Thoracic aorta (tissue), 2 donors: ENCODE measurements at regions not wholly inside any gene's neighbourhood (a gene's known extent, or its start where the extent isn't known, plus 50 kb on each side); places are given as distances from the start of the nearest gene placed in this dataset.
A peak's percentile ranks its signal among the peaks of the same experiment; 100 is the strongest.

Experiments used
- ATAC-seq: fragments of 150-250 bp; one replicate; pipeline ENCODE4 v1.8.0; 2017; ENCODE audit warnings: low read depth; ENCODE audit not compliant: insufficient number of reproducible peaks, low FRiP score
- DNase-seq: peaks from one replicate; pipeline ENCODE4 v3.0.0-alpha.2; 2020; ENCODE audit warnings: low spot score
- H3K27ac ChIP-seq, 2 donors: fragments of 200-600 bp; sonication (generic); 1 replicate in 1 of 2; 2 replicates in 1 of 2; pipeline ENCODE4 v1.5.1; 2016; ENCODE audit warnings: mild to moderate bottlenecking in 2 of 2, moderate library complexity in 2 of 2
- H3K27me3 ChIP-seq: fragments of 200-600 bp; sonication (generic); replicated peaks from 2 replicates; pipeline ENCODE4 v1.6.0; 2016; ENCODE audit warnings: mild to moderate bottlenecking; ENCODE audit not compliant: insufficient read depth
- H3K36me3 ChIP-seq: fragments of 200-600 bp; sonication (generic); one replicate; pipeline ENCODE4 v1.5.1; 2016
- H3K4me1 ChIP-seq, 2 donors: fragments of 200-600 bp; sonication (generic); 1 replicate in 1 of 2; 2 replicates in 1 of 2; pipeline versions ENCODE4 v1.5.1 to v1.6.0; 2016; ENCODE audit warnings: low read depth in 2 of 2, mild to moderate bottlenecking in 1 of 2; ENCODE audit not compliant: control insufficient read depth in 1 of 2
- H3K4me3 ChIP-seq: fragments of 200-600 bp; sonication (generic); 2 replicates; pipeline ENCODE4 v1.5.1; 2016; ENCODE audit warnings: mild to moderate bottlenecking
- H3K9me3 ChIP-seq: fragments of 200-600 bp; sonication (generic); 2 replicates; pipeline ENCODE4 v1.5.1; 2016
- CTCF ChIP-seq: fragments of 200-600 bp; sonication (generic); IDR thresholded peaks from one replicate; pipeline ENCODE4 v1.5.1; 2019; ENCODE audit warnings: antibody characterized with exemption

- no peak for ATAC-seq
- no peak for DNase-seq
- Histone ChIP-seq H3K4me1 (peaks cover 6 to 32% of the 10 kb centered on the region in 2 donors), H3K27me3 (no peaks in the 10 kb centered on the region), H3K36me3 (no peaks in the 10 kb centered on the region), H3K9me3 (no peaks in the 10 kb centered on the region), H3K27ac (peak overlapping the region; percentile 71 to 78), H3K4me3 (no peak overlapping the region)
- TF ChIP-seq CTCF = no peak
These were observed 930.7 kb downstream of the MCTP2 start for GRCh38 chr15:95162069-95162468.

DNA sequence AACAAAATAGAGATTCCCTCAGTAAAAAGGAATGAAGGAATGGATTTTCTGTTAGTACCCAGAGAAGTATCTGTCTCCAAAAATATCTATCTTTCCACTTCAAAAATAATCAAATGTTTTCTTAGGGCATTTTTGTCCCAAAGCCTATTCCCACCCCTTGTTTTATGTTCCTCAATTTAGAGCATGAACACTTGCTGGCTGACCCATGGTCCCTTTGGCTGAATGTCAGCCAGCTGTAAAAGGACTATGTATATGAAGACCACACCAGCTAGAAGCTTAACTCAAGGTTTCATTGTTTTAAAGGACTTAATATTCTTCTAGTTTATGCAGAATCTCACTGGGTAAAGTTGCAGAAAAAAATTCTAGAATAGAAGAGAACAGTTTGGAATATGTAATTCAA lies 931.2 kb downstream of the MCTP2 start:
- peak; percentile 35 for ATAC-seq
- no peaks in the 10 kb centered on the region for H3K9me3 ChIP-seq

GRCh38 chr15:95162967-95163531 lies 931.7 kb downstream of the MCTP2 start:
- Histone ChIP-seq H3K4me3 (no peak overlapping the region), H3K27me3 (no peaks in the 10 kb centered on the region), H3K4me1 (peaks cover 6 to 32% of the 10 kb centered on the region in 2 donors), H3K27ac (peak overlapping the region; percentile 71 to 78), H3K9me3 (no peaks in the 10 kb centered on the region), H3K36me3 (no peaks in the 10 kb centered on the region)
- peak; percentile 62 for ATAC-seq
- no peak for DNase-seq
- TF ChIP-seq CTCF = no peak

More for the DNA sequence above, 931.2 kb downstream of the MCTP2 start:
- Histone ChIP-seq H3K4me3 (no peak overlapping the region), H3K36me3 (no peaks in the 10 kb centered on the region), H3K27ac (peak overlapping the region; percentile 71 to 78), H3K4me1 (peaks cover 6 to 32% of the 10 kb centered on the region in 2 donors), H3K27me3 (no peaks in the 10 kb centered on the region)
- no peak for TF ChIP-seq CTCF
- DNase-seq = no peak

- Histone ChIP-seq H3K4me3 (no peak overlapping the region), H3K9me3 (no peaks in the 10 kb centered on the region), H3K27me3 (no peaks in the 10 kb centered on the region), H3K36me3 (no peaks in the 10 kb centered on the region), H3K27ac (no peak overlapping the region), H3K4me1 (peaks cover 0 to 11% of the 10 kb centered on the region in 2 donors)
- TF ChIP-seq CTCF = no peak
- no peak for DNase-seq
- no peak for ATAC-seq
These were observed 936.8 kb downstream of the MCTP2 start for GRCh38 chr15:95168152-95168551.

- TF ChIP-seq CTCF = no peak
- peaks cover 0 to 13% of the 10 kb centered on the region in 2 donors for H3K4me1 ChIP-seq
- no peaks in the 10 kb centered on the region for H3K36me3 ChIP-seq
- H3K4me3 ChIP-seq = no peak overlapping the region
- ATAC-seq (no peak), DNase-seq (no peak)
- H3K27me3 ChIP-seq = no peaks in the 10 kb centered on the region
- no peak overlapping the region for H3K27ac ChIP-seq
- H3K9me3 ChIP-seq = no peaks in the 10 kb centered on the region
These were observed 937.6 kb downstream of the MCTP2 start for GRCh38 chr15:95168951-95169431.
